ENCODE measurements at regions not wholly inside any gene's neighbourhood (a gene's known extent, or its start where the extent isn't known, plus 50 kb on each side); places are given as distances from the start of the nearest gene placed in this dataset.

DNA sequence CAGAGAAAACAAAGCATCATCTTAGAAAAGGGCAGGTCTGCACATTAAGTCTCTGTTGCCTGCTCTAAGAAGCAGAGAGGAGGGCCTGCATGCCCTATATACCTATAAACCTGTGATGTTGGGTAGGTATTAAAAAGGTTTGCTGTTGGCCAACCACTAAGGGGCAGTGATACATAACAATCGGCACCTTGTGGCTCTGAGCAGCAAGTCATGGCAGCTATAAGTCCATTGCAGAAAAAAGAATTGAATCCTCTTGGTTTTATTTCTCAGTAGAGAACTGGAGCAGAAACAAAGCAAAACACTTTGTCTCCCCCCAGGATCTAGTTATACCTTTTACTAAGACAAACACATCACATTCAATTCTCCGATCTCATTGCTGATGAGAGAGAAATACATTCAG is 1364.4 kb downstream of the STIM2 start:
- TF ChIP-seq, protein P1, sequence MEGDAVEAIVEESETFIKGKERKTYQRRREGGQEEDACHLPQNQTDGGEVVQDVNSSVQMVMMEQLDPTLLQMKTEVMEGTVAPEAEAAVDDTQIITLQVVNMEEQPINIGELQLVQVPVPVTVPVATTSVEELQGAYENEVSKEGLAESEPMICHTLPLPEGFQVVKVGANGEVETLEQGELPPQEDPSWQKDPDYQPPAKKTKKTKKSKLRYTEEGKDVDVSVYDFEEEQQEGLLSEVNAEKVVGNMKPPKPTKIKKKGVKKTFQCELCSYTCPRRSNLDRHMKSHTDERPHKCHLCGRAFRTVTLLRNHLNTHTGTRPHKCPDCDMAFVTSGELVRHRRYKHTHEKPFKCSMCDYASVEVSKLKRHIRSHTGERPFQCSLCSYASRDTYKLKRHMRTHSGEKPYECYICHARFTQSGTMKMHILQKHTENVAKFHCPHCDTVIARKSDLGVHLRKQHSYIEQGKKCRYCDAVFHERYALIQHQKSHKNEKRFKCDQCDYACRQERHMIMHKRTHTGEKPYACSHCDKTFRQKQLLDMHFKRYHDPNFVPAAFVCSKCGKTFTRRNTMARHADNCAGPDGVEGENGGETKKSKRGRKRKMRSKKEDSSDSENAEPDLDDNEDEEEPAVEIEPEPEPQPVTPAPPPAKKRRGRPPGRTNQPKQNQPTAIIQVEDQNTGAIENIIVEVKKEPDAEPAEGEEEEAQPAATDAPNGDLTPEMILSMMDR (IDR thresholded peaks at IDR 0.05): no peak
- TF ChIP-seq POLR2A (IDR thresholded peaks at IDR 0.05): no peak

Data from lower leg skin (tissue), 3 donors.